UCSD-AML1 (cell line): ENCODE measurements at regions not wholly inside any gene's neighbourhood (a gene's known extent, or its start where the extent isn't known, plus 50 kb on each side); places are given as distances from the start of the nearest gene placed in this dataset.

Experiments
- DNase-seq: peaks from one replicate; lab custom pipeline; 2025; ENCODE audit not compliant: unreplicated experiment; lab: John Stamatoyannopoulos, UW

- DNase-seq: no peak
These were observed 180.4 kb upstream of the COL8A1 start for GRCh38 chr3:99458013-99458412.

GRCh38 chr3:99442599-99442998 is 195.8 kb upstream of the COL8A1 start:
- DNase-seq: no peak

- DNase-seq: no peak
These were observed 198.5 kb upstream of the COL8A1 start for GRCh38 chr3:99439892-99440291.

GRCh38 chr3:99434190-99434589 is 204.2 kb upstream of the COL8A1 start:
- no peak for DNase-seq

GRCh38 chr3:99430348-99431134 is 207.9 kb upstream of the COL8A1 start:
- no peak for DNase-seq

GRCh38 chr3:99429502-99429901 is 208.9 kb upstream of the COL8A1 start:
- DNase-seq: no peak

- DNase-seq: no peak
These were observed 212.5 kb upstream of the COL8A1 start for GRCh38 chr3:99425930-99426329.

- no peak for DNase-seq
These were observed 219.3 kb upstream of the COL8A1 start for GRCh38 chr3:99419116-99419515.

- DNase-seq: no peak
These were observed 219.7 kb upstream of the COL8A1 start for GRCh38 chr3:99418709-99419108.

- DNase-seq: no peak
These were observed 220.2 kb upstream of the COL8A1 start for GRCh38 chr3:99418209-99418635.

- DNase-seq: no peak
These were observed 224.9 kb upstream of the COL8A1 start for GRCh38 chr3:99413504-99413903.

GRCh38 chr3:99410789-99411311 is 227.5 kb upstream of the COL8A1 start:
- DNase-seq: no peak

- DNase-seq: no peak
These were observed 228.4 kb upstream of the COL8A1 start for GRCh38 chr3:99409961-99410360.

- peak; percentile 6 for DNase-seq
These were observed 231.1 kb upstream of the COL8A1 start for GRCh38 chr3:99407257-99407656.

- DNase-seq: no peak
These were observed 235.6 kb upstream of the COL8A1 start for GRCh38 chr3:99402755-99403154.

GRCh38 chr3:99400352-99400751 is 238.0 kb upstream of the COL8A1 start:
- DNase-seq: no peak

GRCh38 chr3:99396651-99397275 is 241.6 kb upstream of the COL8A1 start:
- no peak for DNase-seq

- no peak for DNase-seq
These were observed 243.3 kb upstream of the COL8A1 start for GRCh38 chr3:99394831-99395778.

GRCh38 chr3:99393961-99394360 is 244.4 kb upstream of the COL8A1 start:
- no peak for DNase-seq

- no peak for DNase-seq
These were observed 249.6 kb upstream of the COL8A1 start for GRCh38 chr3:99388780-99389179.

- no peak for DNase-seq
These were observed 253.8 kb upstream of the COL8A1 start for GRCh38 chr3:99384596-99384995.
